Activated effector memory CD4-positive, alpha-beta T cell treated with Interleukin-2 at 50 U/mL for 16 hours (primary cell): ENCODE measurements at regions not wholly inside any gene's neighbourhood (a gene's known extent, or its start where the extent isn't known, plus 50 kb on each side); places are given as distances from the start of the nearest gene placed in this dataset.
"Not testable (repeated sequence)": the region's sequence is repeated elsewhere in the genome, so short reads cannot be mapped to it uniquely, and the experiment has no call there.

Experiments
- DNase-seq: peaks from one replicate; pipeline ENCODE4 v3.0.0-alpha.2; 2020

DNA sequence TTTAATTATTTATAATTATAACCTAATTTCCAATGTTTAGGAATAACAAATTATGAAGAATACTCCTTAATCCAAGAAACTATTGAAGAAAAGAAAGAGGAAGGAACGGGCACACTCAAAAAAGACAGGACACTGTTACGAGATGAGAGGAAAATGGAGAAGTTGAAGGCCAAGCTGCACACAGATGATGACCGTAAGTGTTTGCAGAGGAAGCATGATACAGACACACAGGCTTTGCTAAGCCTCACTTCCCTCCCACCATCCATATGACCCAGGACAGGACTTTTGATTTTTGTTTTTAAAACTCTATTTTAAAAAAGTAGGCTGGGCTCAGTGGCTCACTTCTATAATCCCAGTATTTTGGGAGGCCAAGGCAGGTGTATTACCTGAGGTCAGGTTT lies 389.4 kb upstream of the TPM1 start:
- no peak for DNase-seq

DNA sequence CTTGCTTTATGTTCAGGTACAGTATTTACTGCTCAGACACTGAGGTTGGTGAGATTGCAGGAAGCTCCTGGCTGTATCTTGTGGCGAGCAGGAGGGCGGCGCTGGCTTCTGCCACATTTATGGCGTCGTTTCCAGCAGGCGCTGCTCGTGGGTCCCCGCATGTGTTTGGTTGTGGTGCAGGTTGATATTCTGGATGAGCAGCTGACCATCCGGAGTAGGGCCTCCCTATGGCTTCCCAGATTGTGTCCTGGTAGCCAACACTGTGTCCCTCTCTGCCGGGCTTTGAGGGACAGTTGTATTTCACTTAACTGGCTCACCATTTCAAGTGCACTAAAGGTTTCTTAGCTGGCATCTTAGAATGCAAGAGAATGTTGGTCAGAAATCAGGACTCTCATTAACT lies 386.5 kb upstream of the TPM1 start:
- no peak for DNase-seq

DNA sequence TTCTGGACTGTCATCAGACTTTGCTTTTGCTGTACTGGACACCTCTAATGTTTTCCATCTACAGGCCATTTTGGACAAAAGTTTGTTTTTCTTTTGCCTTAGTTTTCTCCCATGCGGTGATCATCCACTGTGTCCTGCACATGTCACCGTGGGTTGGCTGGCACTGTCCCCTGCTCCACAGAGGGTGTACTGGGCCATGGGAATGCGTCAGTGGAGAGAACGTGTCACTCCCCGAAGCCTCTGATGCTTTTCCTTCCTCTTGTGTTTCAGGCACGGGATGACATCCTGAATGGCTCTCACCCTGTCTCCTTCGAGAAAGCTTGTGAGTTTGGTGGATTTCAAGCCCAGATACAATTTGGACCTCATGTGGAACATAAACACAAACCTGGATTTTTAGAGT lies 385.0 kb upstream of the TPM1 start:
- DNase-seq, result not testable (repeated sequence)

DNA sequence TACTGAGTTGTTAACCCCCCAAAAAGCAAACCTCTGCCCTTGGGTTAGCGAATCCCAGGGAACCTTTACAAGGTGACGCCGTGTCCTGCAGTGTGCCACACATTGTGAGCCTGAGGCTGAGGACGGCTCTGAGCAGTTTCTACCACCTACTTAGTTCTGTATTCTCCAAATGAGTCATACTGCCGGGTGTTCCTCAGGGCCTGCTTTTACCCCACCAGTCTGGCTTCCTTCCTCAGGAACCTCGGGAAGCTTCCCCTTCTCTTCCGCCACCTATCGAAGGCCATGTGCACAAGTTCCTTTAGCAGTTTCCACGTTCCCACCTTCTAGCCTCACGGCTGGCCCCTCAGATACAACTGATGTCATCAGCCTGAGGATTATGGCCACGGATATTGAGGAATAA lies 384.0 kb upstream of the TPM1 start:
- DNase-seq, result no peak

DNA sequence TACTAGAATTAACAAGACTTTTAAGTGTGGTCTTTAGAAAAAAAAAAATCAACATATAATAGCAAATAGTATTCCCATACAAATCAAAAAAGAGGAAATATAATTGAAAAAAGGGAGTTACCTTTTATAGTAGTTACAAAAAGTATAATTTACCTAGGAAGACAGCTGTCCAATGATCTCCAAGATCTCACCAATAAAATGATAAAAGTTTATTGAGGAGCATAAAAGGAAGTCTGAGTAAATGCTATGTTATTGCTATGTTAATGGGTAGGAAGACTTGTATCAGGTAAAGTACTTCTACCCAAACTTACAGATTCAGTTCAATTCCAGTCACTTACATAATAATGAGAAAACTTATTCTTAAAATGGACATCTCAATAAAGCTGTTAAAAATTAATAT lies 379.0 kb upstream of the TPM1 start:
- no peak for DNase-seq

DNA sequence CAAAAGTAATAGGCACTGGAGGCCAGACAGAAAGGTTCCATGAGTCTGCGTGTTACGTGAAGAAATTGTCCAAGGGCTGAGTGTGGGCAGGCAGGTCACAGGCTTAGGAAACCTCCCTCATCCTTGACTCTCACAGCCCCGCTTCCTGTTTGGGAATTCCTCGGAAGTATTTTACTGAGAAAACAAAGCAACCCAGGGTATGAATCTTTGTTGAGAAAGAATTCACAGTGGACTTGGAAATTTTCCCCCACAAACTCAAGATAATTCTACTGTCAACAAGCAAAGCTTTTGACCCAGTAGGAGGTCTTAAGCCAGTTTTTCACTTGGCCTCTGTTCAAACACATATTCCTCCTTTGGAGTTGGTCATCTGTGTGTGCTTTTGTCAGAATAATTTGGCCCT lies 377.1 kb upstream of the TPM1 start:
- DNase-seq, result no peak

DNA sequence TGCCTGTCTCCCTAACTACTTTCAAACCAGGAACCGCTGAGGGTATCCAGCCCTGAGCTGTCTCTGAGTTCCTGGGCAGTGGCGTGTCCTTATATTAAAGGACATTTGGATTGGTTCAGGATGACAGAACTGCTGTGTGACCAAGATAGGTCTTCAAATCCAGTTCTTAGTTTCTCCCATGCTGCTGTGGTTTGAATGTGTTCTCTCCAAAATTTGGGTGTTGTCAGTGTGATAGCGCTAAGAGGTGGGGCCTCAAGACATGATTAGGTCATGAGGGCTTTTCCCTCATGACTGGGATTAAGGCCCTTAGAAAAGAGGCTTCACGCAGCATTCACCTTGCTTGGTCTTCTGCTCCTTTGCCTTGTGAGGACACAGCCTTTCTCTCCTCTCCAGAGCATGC lies 376.5 kb upstream of the TPM1 start:
- no peak for DNase-seq

DNA sequence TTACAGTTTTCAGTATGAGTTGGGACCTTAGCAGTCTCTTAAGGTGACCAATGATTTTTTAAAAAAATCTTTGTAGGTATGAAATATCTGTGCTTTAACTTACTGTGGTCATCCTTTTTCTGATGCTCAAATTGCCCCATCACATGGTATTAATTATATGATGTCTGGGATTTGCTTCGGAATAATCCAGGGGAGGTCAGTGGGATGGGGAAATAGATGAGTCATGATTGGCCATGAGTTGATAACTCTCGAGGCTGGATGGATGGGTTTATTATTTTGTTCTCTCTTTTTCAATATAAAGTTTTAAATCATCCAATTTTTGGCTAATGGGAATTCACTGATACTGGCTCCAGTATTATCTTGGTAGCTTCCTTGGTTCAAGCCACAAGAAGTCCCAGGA lies 370.3 kb upstream of the TPM1 start:
- DNase-seq, result no peak

DNA sequence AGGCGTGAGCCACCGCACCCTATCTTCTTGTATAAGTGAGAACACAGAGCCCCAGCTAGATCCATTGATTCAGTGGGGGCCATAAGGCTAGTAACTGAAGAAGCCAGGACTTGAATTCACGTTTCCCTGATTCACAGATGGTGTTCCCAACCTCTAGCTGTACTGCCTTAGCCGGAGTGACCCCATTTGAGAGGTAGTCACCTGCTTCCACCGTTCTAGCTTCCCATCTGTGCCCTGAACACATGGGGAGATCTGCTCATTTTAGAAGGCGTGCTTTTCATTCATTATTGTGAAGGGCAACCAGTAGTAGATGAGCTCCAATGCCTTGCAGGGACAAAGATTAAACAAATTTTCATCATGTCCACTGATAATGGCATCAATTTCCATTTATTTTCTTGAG lies 365.7 kb upstream of the TPM1 start:
- no peak for DNase-seq

DNA sequence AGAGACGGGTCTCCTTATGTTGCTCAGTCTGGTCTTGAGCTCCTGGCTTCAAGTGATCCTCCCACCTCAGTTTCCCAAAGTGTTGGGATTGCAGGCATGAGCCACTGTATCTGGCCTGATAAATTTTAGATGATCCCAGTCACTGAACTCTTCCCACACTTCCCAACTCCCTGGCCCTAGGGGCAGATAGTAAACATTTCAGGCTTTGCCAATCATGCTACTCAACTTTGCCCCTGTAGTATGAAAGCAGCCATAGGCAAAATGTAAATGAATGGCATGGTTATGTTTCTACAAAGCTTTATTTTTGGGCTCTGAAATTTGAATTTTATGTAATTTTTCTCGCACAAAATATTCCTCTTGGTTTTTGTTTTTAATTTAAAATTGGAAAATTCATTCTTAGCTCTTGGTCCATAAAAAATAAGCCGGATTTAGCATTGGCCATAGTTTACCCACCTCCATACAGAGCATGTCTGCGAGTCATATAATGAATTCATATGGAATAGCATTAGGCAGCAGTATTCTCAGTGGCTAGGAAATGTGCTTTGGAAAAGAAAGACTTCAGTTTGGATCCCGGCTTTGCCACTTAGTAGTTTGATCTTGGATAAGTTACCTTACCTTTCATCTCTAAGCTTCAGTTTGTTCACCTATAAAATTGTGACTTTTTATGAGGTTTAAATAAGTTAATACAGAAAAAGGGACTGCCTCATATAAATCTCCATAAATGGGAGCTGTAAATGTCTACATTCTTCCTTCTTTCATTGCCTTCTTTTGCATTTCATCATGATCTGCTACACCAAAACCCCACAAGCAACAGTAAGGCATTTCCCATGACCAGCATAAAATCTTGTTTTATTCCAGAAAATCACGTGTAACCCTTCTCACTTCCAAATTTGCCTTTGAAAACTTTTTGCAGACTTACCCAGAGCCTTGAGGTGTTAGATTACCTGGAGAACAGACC lies 360.3 kb upstream of the TPM1 start:
- no peak for DNase-seq

DNA sequence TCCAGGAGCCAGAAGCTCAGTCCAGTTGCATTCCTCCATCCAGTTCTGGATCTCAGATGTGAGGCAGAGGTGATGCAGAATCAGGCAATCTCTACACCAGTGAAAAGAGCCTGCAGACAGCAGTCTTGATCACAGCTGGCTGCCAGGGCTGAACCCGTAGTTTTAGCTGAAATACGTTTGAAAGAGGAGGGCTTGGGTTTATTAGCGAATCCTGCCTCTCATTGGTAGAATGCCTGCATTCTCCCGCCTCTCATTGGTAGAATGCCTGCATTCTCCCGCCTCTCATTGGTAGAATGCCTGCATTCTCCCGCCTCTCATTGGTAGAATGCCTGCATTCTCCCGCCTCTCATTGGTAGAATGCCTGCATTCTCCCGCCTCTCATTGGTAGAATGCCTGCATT lies 359.4 kb upstream of the TPM1 start:
- DNase-seq, result not testable (repeated sequence)

DNA sequence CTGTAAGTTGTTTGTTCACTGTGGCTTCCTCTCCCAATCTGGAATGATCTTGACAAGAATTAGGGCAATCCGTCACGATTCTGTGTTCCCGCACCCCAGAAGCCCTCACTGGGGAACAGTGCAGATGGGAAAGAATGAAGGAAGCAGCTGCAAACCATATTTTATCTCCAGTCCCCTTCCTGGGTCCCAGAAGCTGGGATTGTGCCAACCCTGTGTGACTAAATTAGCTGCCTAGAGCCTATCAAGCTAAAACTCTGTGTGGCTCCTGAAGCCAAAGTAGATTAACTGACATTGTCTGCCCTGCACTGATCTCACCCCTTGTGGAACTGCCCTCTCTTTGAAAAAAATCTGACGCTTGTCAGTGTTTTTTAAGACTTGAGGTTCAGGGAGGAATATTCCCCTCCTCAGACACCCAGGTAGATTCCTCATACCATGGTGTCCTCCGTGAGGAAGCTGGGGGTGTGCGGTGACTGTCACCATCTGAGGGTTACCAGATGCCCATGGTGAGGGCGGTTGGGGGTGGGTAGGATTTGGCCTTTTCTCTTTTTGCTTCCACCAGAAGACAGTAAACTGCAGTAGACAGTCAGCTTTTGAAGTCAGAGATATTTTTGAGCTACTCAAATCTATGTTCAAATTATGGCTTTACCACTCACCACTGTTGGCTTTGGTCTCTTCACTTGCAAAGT lies 358.3 kb upstream of the TPM1 start:
- no peak for DNase-seq

DNA sequence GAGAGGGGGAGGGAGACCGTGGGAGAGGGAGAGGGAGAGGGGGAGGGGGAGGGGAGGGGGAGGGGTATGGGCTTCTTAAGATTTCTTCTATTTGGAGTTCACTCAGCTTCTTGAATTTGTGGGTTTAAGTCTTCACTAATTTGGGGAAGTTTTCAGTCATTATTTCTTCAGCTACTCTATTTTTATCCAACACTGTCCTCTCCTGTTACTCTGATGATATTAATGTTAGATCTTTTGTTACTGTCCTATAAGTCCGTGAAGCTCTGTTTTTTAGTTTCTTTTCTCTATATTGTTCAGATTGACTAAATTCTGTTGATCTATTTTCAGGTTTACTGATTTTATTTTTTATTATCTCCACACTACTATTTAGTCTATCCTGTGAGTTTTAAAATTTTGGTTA lies 351.5 kb upstream of the TPM1 start:
- no peak for DNase-seq

DNA sequence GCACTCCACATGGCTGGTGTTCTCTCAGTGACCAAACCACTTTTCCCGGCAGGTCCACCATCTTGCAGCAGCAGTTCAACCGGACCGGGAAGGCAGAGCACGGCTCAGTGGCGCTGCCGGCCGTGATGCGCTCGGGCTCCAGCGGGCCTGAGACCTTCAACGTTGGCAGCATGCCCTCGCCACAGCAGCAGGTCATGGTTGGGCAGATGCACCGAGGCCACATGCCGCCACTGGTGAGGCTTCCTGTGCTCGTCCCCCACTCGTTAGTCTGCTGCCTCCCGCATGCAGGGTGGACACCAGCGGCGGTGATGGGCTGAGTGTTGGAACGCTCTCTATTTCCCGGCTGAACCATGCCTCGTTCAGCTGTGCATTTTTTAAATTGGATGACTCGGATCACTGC lies 344.9 kb upstream of the TPM1 start:
- no peak for DNase-seq

DNA sequence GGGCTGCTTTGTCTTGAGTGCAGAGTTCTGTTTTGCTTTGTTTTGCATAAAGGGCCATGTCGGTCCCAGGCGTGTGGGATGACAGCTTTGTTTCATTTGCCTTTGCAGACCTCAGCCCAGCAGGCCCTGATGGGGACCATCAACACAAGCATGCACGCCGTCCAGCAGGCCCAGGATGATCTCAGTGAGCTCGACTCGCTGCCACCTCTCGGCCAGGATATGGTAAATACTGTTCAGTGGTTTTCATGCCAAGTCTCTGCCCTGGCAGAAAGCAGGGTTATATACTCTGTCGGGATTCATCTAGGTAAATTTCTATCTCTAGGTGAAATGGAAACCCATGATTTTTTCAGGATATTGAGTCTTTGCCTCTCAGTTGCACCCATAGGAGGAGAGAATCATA lies 343.9 kb upstream of the TPM1 start:
- no peak for DNase-seq

DNA sequence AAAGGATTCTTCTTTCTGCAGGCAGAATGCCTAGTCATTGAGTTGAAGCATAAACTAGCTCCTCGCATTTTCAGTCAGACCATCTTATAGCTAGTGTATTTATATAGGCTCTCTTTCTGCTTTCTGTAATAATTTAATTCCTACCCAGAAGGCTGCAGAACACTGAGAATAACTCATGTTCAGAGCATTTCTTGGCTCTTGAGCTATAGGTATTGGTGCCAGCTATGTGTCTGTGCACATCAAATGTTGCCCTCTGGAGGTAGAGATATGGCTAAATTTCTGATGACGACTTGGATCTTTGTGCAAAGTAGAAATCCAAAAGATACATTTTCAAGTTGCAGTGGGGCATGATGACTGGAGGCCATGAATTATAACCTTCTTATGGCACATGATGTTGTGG lies 336.2 kb upstream of the TPM1 start:
- no peak for DNase-seq

DNA sequence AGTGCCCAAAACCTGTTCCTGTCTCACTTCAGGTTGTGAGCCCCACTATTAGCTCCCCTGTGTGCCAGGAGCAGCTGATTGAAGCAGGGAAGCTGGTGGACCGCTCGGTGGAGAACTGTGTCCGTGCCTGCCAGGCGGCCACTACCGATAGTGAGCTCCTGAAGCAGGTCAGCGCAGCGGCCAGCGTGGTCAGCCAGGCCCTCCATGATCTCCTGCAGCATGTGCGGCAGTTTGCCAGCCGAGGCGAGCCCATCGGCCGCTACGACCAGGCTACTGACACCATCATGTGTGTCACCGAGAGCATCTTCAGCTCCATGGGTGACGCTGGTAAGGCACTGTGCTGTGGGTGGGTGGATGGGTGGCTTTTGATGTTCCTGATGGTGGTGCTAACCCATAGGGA lies 334.1 kb upstream of the TPM1 start:
- DNase-seq, result no peak

DNA sequence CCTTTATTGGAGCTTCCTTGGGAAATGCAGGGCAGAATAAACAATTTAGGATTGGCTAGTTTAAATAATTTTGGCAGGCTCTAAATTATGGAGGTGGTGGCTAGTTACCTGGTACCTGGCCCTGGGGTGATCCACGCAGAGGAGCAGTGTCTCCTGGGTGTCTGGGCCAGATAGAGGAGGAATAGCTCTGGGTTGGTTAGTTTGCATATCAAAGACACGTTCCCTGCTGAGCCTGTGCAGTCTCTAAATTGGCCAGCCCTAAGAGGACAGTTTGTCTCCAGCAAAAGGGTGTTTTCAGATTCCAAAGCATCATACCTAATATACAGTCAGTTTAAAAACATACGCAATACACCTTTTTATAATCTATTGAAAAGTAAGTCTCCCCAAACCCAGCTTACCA lies 333.3 kb upstream of the TPM1 start:
- DNase-seq, result no peak

DNA sequence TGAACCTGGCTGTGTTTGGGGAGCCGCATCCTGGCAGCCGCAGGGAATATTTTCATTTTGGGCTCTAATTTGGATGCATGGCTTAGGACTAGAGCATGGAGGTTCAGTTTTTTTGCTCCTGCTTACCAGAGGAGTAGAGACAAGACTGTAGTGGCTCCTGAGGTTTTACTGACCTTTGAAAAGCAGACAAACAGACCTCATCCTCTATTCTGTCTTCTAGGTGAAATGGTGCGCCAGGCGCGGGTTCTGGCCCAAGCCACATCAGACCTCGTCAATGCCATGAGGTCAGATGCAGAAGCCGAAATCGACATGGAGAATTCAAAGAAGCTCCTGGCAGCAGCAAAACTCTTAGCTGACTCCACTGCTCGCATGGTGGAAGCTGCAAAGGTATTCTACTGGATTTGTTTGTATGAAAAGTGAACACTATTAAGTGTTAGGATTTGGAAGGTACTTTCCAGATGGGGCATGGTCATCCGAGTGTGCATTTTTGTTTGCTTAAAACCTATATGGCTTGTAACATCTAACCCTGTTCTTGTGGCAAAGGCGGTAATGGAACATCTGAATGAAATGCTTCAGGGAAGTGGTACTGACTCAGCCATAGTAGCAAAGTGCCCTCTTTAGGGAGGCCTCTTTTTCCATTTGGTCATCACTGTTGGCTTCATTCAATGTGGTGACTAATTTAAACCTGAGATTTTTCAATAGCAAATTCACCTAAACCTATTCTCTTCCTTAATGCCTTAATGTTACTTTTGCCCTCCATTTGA lies 330.7 kb upstream of the TPM1 start:
- no peak for DNase-seq

DNA sequence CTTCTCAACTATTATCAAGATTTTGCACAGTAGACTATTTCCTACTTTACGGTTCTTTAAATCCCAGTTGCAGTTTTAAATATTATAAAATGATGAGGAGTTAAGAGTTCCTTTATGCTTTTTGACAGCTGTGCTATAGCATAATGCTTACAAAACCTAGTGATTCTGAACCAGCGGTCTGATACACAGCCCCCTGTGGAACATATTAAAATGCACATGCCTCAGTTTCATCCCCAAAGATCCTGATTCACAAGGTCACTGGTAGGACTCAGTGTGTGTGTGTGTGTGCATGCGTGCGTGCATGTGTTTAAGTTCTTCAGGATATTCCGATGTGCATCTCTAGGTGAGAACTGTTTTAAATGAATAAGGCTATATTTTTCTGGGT lies 330.1 kb upstream of the TPM1 start:
- no peak for DNase-seq

DNA sequence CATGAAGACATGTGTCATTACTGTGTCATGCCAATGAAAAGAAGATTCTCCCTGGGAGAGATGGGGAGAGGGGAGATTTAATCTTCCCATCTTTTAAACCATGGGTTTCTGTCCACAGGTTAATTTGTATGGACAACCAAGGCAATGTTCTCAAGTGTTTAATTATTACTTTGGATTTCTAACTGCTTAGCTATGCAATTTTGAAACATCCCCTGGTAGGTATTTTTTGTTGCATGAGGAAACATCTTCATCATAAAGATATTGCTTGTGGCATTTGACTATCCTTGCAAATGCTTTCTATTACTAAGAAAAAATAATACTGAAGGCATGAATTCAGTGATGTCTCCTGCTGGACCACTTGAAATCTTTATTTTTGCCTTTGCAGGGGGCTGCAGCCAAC lies 326.6 kb upstream of the TPM1 start:
- DNase-seq, result no peak

DNA sequence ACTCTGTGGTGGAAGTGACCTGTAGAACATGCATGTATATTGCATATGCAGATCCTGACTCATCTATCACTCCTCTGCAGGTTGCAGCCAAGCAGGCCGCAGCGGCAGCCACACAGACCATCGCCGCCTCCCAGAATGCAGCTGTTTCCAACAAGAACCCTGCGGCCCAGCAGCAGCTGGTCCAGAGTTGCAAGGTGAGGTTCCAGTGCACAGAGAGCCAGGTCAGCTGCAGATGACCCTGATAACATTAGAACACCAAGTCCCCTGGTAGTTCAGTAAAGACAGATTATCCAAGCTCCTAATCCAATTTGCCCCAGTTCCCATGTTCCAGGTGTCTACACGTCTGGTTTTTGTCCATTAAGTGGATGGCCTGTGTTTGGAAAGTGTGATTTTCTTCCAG lies 325.1 kb upstream of the TPM1 start:
- no peak for DNase-seq

DNA sequence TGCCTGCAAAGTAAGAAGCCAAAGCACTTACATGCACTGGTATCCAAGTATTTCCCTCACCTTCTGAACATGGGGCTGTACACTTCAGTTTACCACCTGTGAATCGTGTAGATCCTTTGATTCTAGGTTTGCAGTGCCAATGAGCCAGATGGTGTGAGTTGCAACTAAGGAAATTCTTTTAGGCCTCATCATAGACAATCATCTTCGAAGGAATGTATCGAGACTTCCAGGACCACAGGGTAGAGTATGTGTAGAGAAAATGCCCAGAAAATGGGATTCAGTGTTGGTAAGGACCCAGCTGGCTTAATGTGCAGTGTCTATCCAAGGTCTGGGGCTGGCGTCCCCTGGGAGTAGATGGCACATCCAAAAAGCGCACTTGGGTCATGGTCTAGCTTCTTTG lies 323.2 kb upstream of the TPM1 start:
- no peak for DNase-seq

DNA sequence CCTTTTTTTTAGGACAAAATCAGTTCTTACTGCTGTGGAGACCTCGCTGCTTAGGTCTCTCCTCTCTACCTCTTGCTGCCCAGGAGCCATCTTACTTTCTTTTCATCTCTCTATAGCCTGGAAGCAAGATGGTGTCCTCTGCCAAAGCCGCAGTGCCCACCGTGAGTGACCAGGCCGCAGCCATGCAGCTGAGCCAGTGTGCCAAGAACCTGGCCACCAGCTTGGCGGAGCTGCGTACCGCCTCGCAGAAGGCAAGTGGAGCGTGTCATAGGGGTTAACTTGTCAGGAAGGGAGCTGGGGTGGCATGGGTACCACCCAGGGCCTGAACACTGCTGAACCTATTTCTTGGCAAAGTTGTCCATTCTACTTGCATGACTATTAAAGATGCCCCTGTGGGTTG lies 320.3 kb upstream of the TPM1 start:
- DNase-seq, result no peak
